BE2C (cell line): ENCODE measurements at regions not wholly inside any gene's neighbourhood (a gene's known extent, or its start where the extent isn't known, plus 50 kb on each side); places are given as distances from the start of the nearest gene placed in this dataset.
"Not testable (repeated sequence)": the region's sequence is repeated elsewhere in the genome, so short reads cannot be mapped to it uniquely, and the experiment has no call there.

Experiments used
- DNase-seq: peaks from one replicate; pipeline ENCODE4 v3.0.0-alpha.2; 2020
- H3K27me3 ChIP-seq: fragments of 250-450 bp; sonication (Bioruptor Pico); 2 replicates; pipeline ENCODE4 v1.5.1; 2020; ENCODE audit warnings: mild to moderate bottlenecking
- H3K36me3 ChIP-seq: fragments of 250-450 bp; sonication (Bioruptor Pico); 2 replicates; pipeline ENCODE4 v1.5.1; 2020; ENCODE audit warnings: mild to moderate bottlenecking
- H3K4me1 ChIP-seq: fragments of 250-450 bp; sonication (Bioruptor Pico); 2 replicates; pipeline ENCODE4 v1.5.1; 2020
- H3K4me3 ChIP-seq: 2 replicates; pipeline ENCODE4 v1.5.1; 2011; ENCODE audit warnings: low read depth, low read length
- H3K9me3 ChIP-seq: fragments of 250-450 bp; sonication (Bioruptor Pico); 2 replicates; pipeline ENCODE4 v1.5.1; 2020
- TF ChIP-seq, protein P1 (sequence below): IDR thresholded peaks from 2 replicates; pipeline ENCODE4 v1.5.1; 2012; ENCODE audit warnings: mild to moderate bottlenecking, low read depth, low read length

DNA sequence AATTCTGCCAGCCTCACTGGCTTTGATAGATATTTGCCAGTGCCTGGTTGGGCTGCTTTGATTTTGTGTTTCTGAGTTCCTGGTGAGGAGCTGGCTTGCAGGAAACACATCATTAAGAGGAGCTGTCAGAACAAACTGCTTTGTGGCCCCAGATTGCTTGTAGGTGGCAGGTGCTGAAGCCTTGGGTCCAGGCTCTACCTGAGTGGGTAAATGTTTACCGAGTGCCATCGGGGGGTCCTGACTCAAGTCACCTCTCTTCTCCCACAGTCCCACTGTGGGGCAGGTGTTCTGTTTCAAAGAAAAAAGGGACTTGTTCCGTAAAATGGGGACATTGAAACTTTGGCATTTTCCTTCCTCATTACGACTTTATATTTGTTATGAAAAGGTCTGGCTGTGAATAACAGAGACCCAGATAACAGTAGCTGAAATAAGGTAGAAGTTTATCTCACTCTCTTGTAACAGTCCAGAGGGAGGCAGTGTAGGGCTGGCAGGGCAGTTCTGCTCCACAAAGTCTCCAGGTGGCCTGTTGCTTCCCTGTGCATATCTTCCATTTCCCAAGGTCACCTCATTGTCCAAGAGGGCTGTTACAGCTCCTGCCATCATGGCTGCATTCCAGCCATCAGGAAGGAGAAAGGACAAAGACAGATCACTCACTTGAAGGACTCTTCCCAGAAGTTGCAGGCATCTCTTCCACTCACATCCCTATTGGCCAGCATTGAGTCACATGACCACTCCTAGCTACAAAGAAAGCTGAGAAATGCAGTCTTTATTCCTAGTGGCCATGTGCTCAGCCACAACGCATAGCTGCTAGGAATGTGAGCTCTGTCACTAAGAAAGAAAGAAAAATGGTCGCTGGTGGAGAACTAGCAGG lies 149.9 kb upstream of the KCNG1 start:
- Histone ChIP-seq H3K27me3 (no peaks in the 10 kb centered on the region), H3K36me3 (no peaks in the 10 kb centered on the region), H3K4me1 (peaks cover 5% of the 10 kb centered on the region; the same call in 1 of the 2 replicates), H3K9me3 (no peaks in the 10 kb centered on the region), H3K4me3 (no peak overlapping the region)
- no peak for DNase-seq
- TF ChIP-seq, protein P1, sequence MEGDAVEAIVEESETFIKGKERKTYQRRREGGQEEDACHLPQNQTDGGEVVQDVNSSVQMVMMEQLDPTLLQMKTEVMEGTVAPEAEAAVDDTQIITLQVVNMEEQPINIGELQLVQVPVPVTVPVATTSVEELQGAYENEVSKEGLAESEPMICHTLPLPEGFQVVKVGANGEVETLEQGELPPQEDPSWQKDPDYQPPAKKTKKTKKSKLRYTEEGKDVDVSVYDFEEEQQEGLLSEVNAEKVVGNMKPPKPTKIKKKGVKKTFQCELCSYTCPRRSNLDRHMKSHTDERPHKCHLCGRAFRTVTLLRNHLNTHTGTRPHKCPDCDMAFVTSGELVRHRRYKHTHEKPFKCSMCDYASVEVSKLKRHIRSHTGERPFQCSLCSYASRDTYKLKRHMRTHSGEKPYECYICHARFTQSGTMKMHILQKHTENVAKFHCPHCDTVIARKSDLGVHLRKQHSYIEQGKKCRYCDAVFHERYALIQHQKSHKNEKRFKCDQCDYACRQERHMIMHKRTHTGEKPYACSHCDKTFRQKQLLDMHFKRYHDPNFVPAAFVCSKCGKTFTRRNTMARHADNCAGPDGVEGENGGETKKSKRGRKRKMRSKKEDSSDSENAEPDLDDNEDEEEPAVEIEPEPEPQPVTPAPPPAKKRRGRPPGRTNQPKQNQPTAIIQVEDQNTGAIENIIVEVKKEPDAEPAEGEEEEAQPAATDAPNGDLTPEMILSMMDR: no peak

DNA sequence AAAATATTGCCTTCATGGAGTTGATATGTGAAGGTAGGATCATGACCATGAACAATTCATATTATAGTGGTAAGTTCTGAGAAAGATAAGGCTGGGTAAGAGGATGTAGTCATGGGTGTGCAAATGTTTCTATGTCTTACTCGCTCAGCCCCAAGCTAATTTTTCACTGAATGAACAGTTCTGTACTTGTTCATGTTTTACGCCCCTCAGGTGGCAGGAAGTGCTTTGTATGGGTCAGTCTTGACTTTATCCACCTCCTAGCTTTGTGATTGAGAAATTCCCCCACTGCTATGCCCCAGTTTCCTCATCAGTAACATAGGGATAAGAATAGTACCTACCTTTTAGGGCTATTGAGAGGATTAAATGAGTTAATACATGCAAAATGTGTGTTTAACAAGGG lies 148.2 kb upstream of the KCNG1 start:
- no peak for DNase-seq
- Histone ChIP-seq H3K4me3 (no peak overlapping the region), H3K9me3 (no peaks in the 10 kb centered on the region), H3K36me3 (no peaks in the 10 kb centered on the region), H3K27me3 (no peaks in the 10 kb centered on the region), H3K4me1 (no peaks in the 10 kb centered on the region)
- TF ChIP-seq, protein P1: no peak

DNA sequence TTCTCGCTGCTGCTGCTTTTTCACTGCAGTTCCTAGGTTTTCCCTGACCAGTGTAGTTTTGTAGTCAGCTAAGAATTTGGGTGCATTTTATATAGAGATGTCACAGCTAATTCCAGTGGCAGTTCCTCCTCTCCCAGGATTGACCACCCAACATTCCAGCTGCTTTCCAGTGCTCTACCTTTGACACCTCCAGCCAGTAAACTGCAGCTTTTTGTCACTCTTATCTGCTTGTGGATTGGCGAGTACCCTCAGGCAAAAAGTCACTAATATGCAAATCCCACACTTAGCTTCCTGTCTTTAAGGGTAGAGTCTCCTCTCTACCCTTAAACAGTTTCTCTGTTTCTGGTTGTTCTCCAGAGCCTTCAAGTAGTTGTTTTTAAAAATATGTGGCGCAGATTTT lies 146.9 kb upstream of the KCNG1 start:
- no peak for DNase-seq
- H3K4me3 ChIP-seq: no peak overlapping the region

DNA sequence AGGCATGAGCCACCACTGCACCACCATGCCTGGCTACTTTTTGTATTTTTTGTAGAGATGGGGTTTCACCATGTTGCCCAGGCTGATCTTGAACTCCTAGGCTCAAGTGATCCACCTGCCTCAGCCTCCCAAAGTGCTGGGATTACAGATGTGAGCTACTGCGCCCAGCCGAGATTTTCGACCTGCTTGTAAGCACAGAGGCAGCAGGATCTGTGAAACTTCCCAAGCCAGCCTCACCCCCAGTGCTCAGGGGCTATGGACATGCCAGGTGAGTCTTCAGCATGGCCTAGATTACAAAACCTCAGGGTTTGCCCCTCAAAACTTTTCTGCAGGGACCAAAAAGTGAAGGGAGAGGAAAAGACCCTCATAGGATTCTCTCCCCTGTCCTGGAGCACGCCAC lies 145.0 kb upstream of the KCNG1 start:
- H3K4me1 ChIP-seq: not testable (repeated sequence)

More for the DNA sequence above, 146.9 kb upstream of the KCNG1 start:
- H3K9me3 ChIP-seq: no peaks in the 10 kb centered on the region
- H3K27me3 ChIP-seq: no peaks in the 10 kb centered on the region
- TF ChIP-seq, protein P1: no peak
- H3K4me1 ChIP-seq: no peaks in the 10 kb centered on the region
- no peaks in the 10 kb centered on the region for H3K36me3 ChIP-seq

DNA sequence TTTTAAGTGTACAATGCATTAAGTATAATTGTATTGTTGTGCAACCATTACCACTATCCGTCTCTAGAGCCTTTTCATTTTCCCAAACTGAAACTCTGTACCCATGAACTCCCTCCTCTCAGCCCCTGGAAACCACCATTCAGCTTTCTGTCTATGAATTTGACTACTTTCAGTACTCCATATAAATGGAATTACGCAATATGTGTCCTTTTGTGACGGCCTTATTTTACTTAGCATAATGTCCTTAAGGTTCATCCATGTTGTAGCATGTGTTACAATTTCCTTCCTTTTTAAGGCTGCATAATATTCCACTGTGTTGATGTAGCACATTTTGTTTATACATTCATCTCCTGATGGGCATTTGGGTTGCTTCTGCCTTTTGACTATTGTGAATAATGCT lies 143.6 kb upstream of the KCNG1 start:
- H3K4me1 ChIP-seq: no peaks in the 10 kb centered on the region
- TF ChIP-seq, protein P1: no peak
- no peak for DNase-seq

More for the DNA sequence above, 145.0 kb upstream of the KCNG1 start:
- H3K27me3 ChIP-seq, H3K36me3 ChIP-seq, H3K4me3 ChIP-seq, H3K9me3 ChIP-seq, DNase-seq: not testable (repeated sequence)

DNA sequence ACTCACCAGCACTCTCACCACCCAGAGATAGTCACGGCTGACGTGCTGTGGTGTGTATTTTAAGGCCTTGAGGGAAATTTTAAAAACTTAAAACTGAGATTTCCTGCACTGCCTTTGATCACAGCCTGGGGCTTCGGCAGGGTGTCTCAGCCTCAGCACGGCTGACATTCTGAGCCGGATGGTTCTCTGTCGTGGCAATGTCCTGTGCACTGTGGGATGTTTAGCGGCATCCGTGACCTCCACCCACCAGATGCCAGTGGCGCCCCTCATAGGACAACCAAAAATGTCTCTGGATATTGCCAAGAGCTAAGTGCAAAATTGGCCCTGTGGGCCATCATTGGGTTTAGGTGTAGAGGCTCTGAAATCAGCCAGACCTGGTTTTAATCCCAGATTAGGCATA lies 142.2 kb upstream of the KCNG1 start:
- Histone ChIP-seq H3K9me3 (no peaks in the 10 kb centered on the region), H3K27me3 (no peaks in the 10 kb centered on the region), H3K36me3 (no peaks in the 10 kb centered on the region), H3K4me3 (no peak overlapping the region), H3K4me1 (peaks cover 6% of the 10 kb centered on the region)
- TF ChIP-seq, protein P1: no peak
- DNase-seq: no peak

More for the DNA sequence above, 143.6 kb upstream of the KCNG1 start:
- Histone ChIP-seq H3K27me3 (no peaks in the 10 kb centered on the region), H3K36me3 (no peaks in the 10 kb centered on the region), H3K4me3 (no peak overlapping the region), H3K9me3 (no peaks in the 10 kb centered on the region)
